Spleen (tissue), 11 donors: ENCODE measurements at regions not wholly inside any gene's neighbourhood (a gene's known extent, or its start where the extent isn't known, plus 50 kb on each side); places are given as distances from the start of the nearest gene placed in this dataset.

Experiments
- DNase-seq: peaks from one replicate; pipeline ENCODE4 v3.0.0-alpha.2; 2020
- H3K27ac ChIP-seq, 8 donors: fragments of 200-600 bp; sonication (generic) in 7 of 8; 1 replicate in 4 of 8; 2 replicates in 4 of 8; pipeline versions ENCODE4 v1.5.0 to v1.8.0; 2016 to 2021; ENCODE audit warnings: inconsistent platforms in 4 of 8, mild to moderate bottlenecking in 4 of 8, moderate library complexity in 1 of 8
- H3K27me3 ChIP-seq, 7 donors: fragments of 200-600 bp; sonication (generic) in 6 of 7; replicated peaks in 1 of 7; 1 replicate in 4 of 7; 2 replicates in 3 of 7; pipeline versions ENCODE4 v1.5.0 to v1.8.0; 2016 to 2021; ENCODE audit warnings: inconsistent platforms in 3 of 7, mild to moderate bottlenecking in 1 of 7
- H3K36me3 ChIP-seq, 6 donors: fragments of 200-600 bp; sonication (generic) in 5 of 6; 1 replicate in 4 of 6; 2 replicates in 2 of 6; pipeline versions ENCODE4 v1.5.0 to v1.8.0; 2016 to 2021; ENCODE audit warnings: inconsistent platforms in 2 of 6
- H3K4me1 ChIP-seq, 6 donors: fragments of 200-600 bp; sonication (generic) in 5 of 6; 1 replicate in 3 of 6; 2 replicates in 3 of 6; pipeline versions ENCODE4 v1.5.0 to v1.8.0; 2016 to 2021; ENCODE audit warnings: inconsistent platforms in 3 of 6
- H3K4me3 ChIP-seq, 8 donors: fragments of 200-600 bp; sonication (generic) in 7 of 8; 1 replicate in 4 of 8; 2 replicates in 4 of 8; pipeline versions ENCODE4 v1.5.0 to v1.8.0; 2016 to 2021; ENCODE audit warnings: inconsistent platforms in 4 of 8, mild to moderate bottlenecking in 4 of 8, moderate library complexity in 2 of 8
- H3K9me3 ChIP-seq, 8 donors: fragments of 200-600 bp; sonication (generic) in 7 of 8; 1 replicate in 4 of 8; 2 replicates in 4 of 8; pipeline versions ENCODE4 v1.5.0 to v1.8.0; 2016 to 2021; ENCODE audit warnings: inconsistent platforms in 4 of 8
- CTCF ChIP-seq, 11 experiments: fragments of 200-600 bp in 7 of 11; fragments of 450-650 bp in 4 of 11; sonication (generic) in 4 of 11; IDR thresholded peaks in 8 of 11; conservative IDR thresholded peaks in 3 of 11; 1 replicate in 7 of 11; 2 replicates in 4 of 11; pipeline versions ENCODE4 v1.4.0 to v1.8.0; 2016 to 2021; ENCODE audit warnings: antibody characterized with exemption in 11 of 11, inconsistent platforms in 4 of 11, mild to moderate bottlenecking in 1 of 11
- POLR2A ChIP-seq, 3 donors: fragments of 450-650 bp; IDR thresholded peaks; one replicate each; pipeline ENCODE4 v1.5.1; 2017; ENCODE audit warnings: antibody characterized with exemption in 3 of 3, mild to moderate bottlenecking in 1 of 3
- POLR2AphosphoS5 ChIP-seq, 3 donors: sonication (generic); formaldehyde crosslinking; IDR thresholded peaks; one replicate each; pipeline ENCODE4 v1.5.1; 2017; ENCODE audit warnings: antibody characterized with exemption in 3 of 3
- WGBS, 5 donors: extraction: QIAGEN DNeasy Blood & Tissue Kit in 3 of 5; methylation state at CpG; one replicate each; pipeline versions ENCODE4 v1.1.5 to v1.1.7; 2013 to 2018; 5-methylcytosine and 5-hydroxymethylcytosine counted together
- intact Hi-C: fragments of 100-400 bp; cut with DNase I; formaldehyde crosslinking; loops from one replicate; pipeline ENCODE4 v1.15.0; 2023; ENCODE audit warnings: low total_unique reads
- donor health status: healthy with polysubstance abuse.
- donor health status: DM: no; HTN: no; CAD: no; lungs with moderate emphysema.
- donor health status: DM: no; HTN: no; CAD: no.
- donor health status: Bipolar disorder and iron deficiency.
- donor health status: healthy.
- donor health status: DM: no; HTN: no; CAD: no.
- donor health status: DM: yes; HTN: yes; CAD: no.

GRCh38 chr1:214880956-214881355, 201.6 kb upstream of the KCNK2 start:
- Histone ChIP-seq H3K4me1 (no peaks in the 10 kb centered on the region), H3K27me3 (no peaks in the 10 kb centered on the region), H3K36me3 (no peaks in the 10 kb centered on the region), H3K9me3 (peaks cover 0 to 5% (median 0%) of the 10 kb centered on the region in 8 donors), H3K27ac (no peak overlapping the region), H3K4me3 (no peak overlapping the region)
- WGBS, 5 donors, result 74 to 84% (median 84%) methylated on average over 5 of the region's 5 CpGs
- intact Hi-C loops, result no loop called here
- TF ChIP-seq POLR2A (IDR thresholded peaks at IDR 0.05), result no peak
- no peak for TF ChIP-seq POLR2AphosphoS5 (IDR thresholded peaks at IDR 0.05)
- no peak for TF ChIP-seq CTCF (IDR thresholded peaks at IDR 0.05 in 8 of 11, conservative IDR thresholded peaks at IDR 0.05 in 3 of 11)
- no peak for DNase-seq

GRCh38 chr1:214882616-214883015, 199.9 kb upstream of the KCNK2 start:
- H3K27ac ChIP-seq, result no peak overlapping the region
- H3K9me3 ChIP-seq, result peaks cover 0 to 8% (median 1%) of the 10 kb centered on the region in 8 donors
- no peaks in the 10 kb centered on the region for H3K27me3 ChIP-seq
- no peak for DNase-seq
- H3K4me1 ChIP-seq, result no peaks in the 10 kb centered on the region
- intact Hi-C loops, result no loop called here
- H3K4me3 ChIP-seq, result no peak overlapping the region
- no peaks in the 10 kb centered on the region for H3K36me3 ChIP-seq
- TF ChIP-seq POLR2A (IDR thresholded peaks at IDR 0.05) (no peak), POLR2AphosphoS5 (IDR thresholded peaks at IDR 0.05) (no peak), CTCF (IDR thresholded peaks at IDR 0.05 in 8 of 11, conservative IDR thresholded peaks at IDR 0.05 in 3 of 11) (no peak)
- 85 to 90% (median 87%) methylated on average over 3 of the region's 3 CpGs for WGBS, 5 donors

- H3K9me3 ChIP-seq, result peaks cover 0 to 11% (median 0%) of the 10 kb centered on the region in 8 donors
- DNase-seq, result no peak
- intact Hi-C loops, result no loop called here
- no peaks in the 10 kb centered on the region for H3K27me3 ChIP-seq
- H3K4me3 ChIP-seq, result no peak overlapping the region
- H3K27ac ChIP-seq, result no peak overlapping the region
- H3K36me3 ChIP-seq, result no peaks in the 10 kb centered on the region
- 62 to 83% (median 76%) methylated on average over 5 of the region's 5 CpGs for WGBS, 5 donors
- TF ChIP-seq POLR2A (IDR thresholded peaks at IDR 0.05) (no peak), POLR2AphosphoS5 (IDR thresholded peaks at IDR 0.05) (no peak)
- no peaks in the 10 kb centered on the region for H3K4me1 ChIP-seq
These were observed 187.4 kb upstream of the KCNK2 start for GRCh38 chr1:214895011-214895600.

- DNase-seq, result no peak
- TF ChIP-seq CTCF (IDR thresholded peaks at IDR 0.05 in 8 of 11, conservative IDR thresholded peaks at IDR 0.05 in 3 of 11) (no peak), POLR2A (IDR thresholded peaks at IDR 0.05) (no peak), POLR2AphosphoS5 (IDR thresholded peaks at IDR 0.05) (no peak)
- no peak overlapping the region for H3K27ac ChIP-seq
- intact Hi-C loops, result no loop called here
- peaks cover 0 to 11% (median 0%) of the 10 kb centered on the region in 8 donors for H3K9me3 ChIP-seq
- WGBS, 5 donors, result 72 to 89% (median 83%) methylated on average over 2 of the region's 2 CpGs
- no peaks in the 10 kb centered on the region for H3K27me3 ChIP-seq
- H3K36me3 ChIP-seq, result no peaks in the 10 kb centered on the region
- no peak overlapping the region for H3K4me3 ChIP-seq
- no peaks in the 10 kb centered on the region for H3K4me1 ChIP-seq
These were observed 185.6 kb upstream of the KCNK2 start for GRCh38 chr1:214896921-214897320.
